Gastrocnemius medialis (tissue), 4 donors: ENCODE measurements at regions not wholly inside any gene's neighbourhood (a gene's known extent, or its start where the extent isn't known, plus 50 kb on each side); places are given as distances from the start of the nearest gene placed in this dataset.

ENCODE experiments used
- ATAC-seq, 2 donors: fragments of 150-250 bp; one replicate each; pipeline ENCODE4 v1.9.1; 2016
- DNase-seq, 2 donors: peaks; one replicate each; pipeline ENCODE4 v3.0.0-alpha.2; 2019
- H3K27ac ChIP-seq, 4 donors: fragments of 200-600 bp; sonication (generic); 1 replicate in 1 of 4; 2 replicates in 3 of 4; pipeline ENCODE4 v1.5.1; 2016 to 2018; ENCODE audit warnings: mild to moderate bottlenecking in 2 of 4, moderate library complexity in 1 of 4
- H3K27me3 ChIP-seq, 3 donors: fragments of 200-600 bp; sonication (generic) in 2 of 3; 1 replicate in 1 of 3; 2 replicates in 2 of 3; pipeline versions ENCODE4 v1.5.1 to v1.6.0; 2016 to 2019; ENCODE audit warnings: mild to moderate bottlenecking in 1 of 3, moderate library complexity in 1 of 3
- H3K36me3 ChIP-seq, 2 donors: fragments of 200-600 bp; sonication (generic) in 1 of 2; one replicate each; pipeline ENCODE4 v1.5.1; 2017 to 2018
- H3K4me1 ChIP-seq, 2 donors: fragments of 200-600 bp; sonication (generic) in 1 of 2; one replicate each; pipeline ENCODE4 v1.5.1; 2016 to 2017; ENCODE audit warnings: mild to moderate bottlenecking in 2 of 2
- H3K4me3 ChIP-seq, 4 donors: fragments of 200-600 bp; sonication (generic) in 3 of 4; 1 replicate in 1 of 4; 2 replicates in 3 of 4; pipeline ENCODE4 v1.5.1; 2016 to 2019; ENCODE audit warnings: mild to moderate bottlenecking in 2 of 4
- H3K9me3 ChIP-seq, 3 donors: fragments of 200-600 bp; sonication (generic) in 2 of 3; 1 replicate in 1 of 3; 2 replicates in 2 of 3; pipeline ENCODE4 v1.5.1; 2016 to 2019
- CTCF ChIP-seq, 5 experiments: fragments of 450-650 bp in 3 of 5; fragments of 200-600 bp in 2 of 5; sonication (generic) in 2 of 5; IDR thresholded peaks in 4 of 5; conservative IDR thresholded peaks in 1 of 5; 1 replicate in 4 of 5; 2 replicates in 1 of 5; pipeline ENCODE4 v1.5.1; 2016 to 2019; ENCODE audit warnings: antibody characterized with exemption in 5 of 5, mild to moderate bottlenecking in 3 of 5, moderate library complexity in 3 of 5
- POLR2A ChIP-seq, 2 donors: fragments of 450-650 bp; IDR thresholded peaks; one replicate each; pipeline ENCODE4 v1.6.1; 2017; ENCODE audit warnings: antibody characterized with exemption in 2 of 2, mild to moderate bottlenecking in 2 of 2, moderate library complexity in 2 of 2
- in situ Hi-C, 4 donors: fragments of 200-750 bp; cut with MboI; loops; one replicate each; pipeline versions ENCODE4 v1.15.0 to v1.8.0; 2017; ENCODE audit warnings: low sequenced_read_pairs in 4 of 4
- intact Hi-C: fragments of 100-400 bp; cut with DNase I; formaldehyde crosslinking; loops from one replicate; pipeline ENCODE4 v1.15.1; 2023; ENCODE audit warnings: low total_unique reads

DNA sequence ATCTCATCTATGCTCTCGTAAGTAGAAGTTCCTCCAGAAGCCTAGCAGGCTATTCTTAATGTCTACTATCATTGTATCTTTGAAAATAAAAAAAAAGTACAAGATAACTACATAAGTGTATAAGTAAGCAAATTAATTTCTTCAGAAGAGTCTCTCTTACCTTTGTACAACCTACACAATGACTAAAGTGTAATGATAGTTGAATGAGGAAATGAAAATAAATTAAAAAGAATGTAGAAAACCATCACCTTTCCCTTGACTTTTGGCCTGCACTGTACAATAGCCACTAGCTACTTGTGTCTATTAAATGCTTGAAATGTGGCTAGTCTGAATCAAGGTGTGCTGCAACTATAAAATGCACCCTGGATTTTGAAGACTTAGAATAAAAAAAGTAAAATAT lies 229.9 kb upstream of the FOXN3 start:
- H3K36me3 ChIP-seq = no peaks in the 10 kb centered on the region
- no peaks in the 10 kb centered on the region for H3K4me1 ChIP-seq
- ATAC-seq (no peak), DNase-seq (no peak)
- TF ChIP-seq CTCF (IDR thresholded peaks at IDR 0.05 in 4 of 5, conservative IDR thresholded peaks at IDR 0.05 in 1 of 5) (no peak), POLR2A (IDR thresholded peaks at IDR 0.05) (no peak)
- H3K27me3 ChIP-seq = no peaks in the 10 kb centered on the region
- H3K9me3 ChIP-seq = no peaks in the 10 kb centered on the region
- no peak overlapping the region for H3K27ac ChIP-seq
- in situ Hi-C loops (no loop called here), intact Hi-C loops (no loop called here)
- no peak overlapping the region for H3K4me3 ChIP-seq

- intact Hi-C loops (no loop called here), in situ Hi-C loops (no loop called here)
- Histone ChIP-seq H3K36me3 (no peaks in the 10 kb centered on the region), H3K9me3 (no peaks in the 10 kb centered on the region), H3K27me3 (no peaks in the 10 kb centered on the region), H3K4me1 (no peaks in the 10 kb centered on the region), H3K27ac (no peak overlapping the region), H3K4me3 (no peak overlapping the region)
- DNase-seq = no peak
- TF ChIP-seq POLR2A (IDR thresholded peaks at IDR 0.05) (no peak), CTCF (IDR thresholded peaks at IDR 0.05 in 4 of 5, conservative IDR thresholded peaks at IDR 0.05 in 1 of 5) (no peak)
- ATAC-seq = no peak
Observed at GRCh38 chr14:89644641-89645040, 227.6 kb upstream of the FOXN3 start.

GRCh38 chr14:89641495-89642175 lies 224.6 kb upstream of the FOXN3 start:
- Histone ChIP-seq H3K4me1 (no peaks in the 10 kb centered on the region), H3K4me3 (no peak overlapping the region), H3K36me3 (no peaks in the 10 kb centered on the region), H3K27ac (no peak overlapping the region), H3K27me3 (no peaks in the 10 kb centered on the region), H3K9me3 (no peaks in the 10 kb centered on the region)
- in situ Hi-C loops = no loop called here
- TF ChIP-seq CTCF (IDR thresholded peaks at IDR 0.05 in 4 of 5, conservative IDR thresholded peaks at IDR 0.05 in 1 of 5) = no peak
- no peak for TF ChIP-seq POLR2A (IDR thresholded peaks at IDR 0.05)
- DNase-seq (no peak), ATAC-seq (no peak)
- intact Hi-C loops = no loop called here

- in situ Hi-C loops (no loop called here), intact Hi-C loops (no loop called here)
- H3K9me3 ChIP-seq = no peaks in the 10 kb centered on the region
- no peaks in the 10 kb centered on the region for H3K4me1 ChIP-seq
- H3K4me3 ChIP-seq = no peak overlapping the region
- no peak overlapping the region for H3K27ac ChIP-seq
- no peaks in the 10 kb centered on the region for H3K27me3 ChIP-seq
- ATAC-seq (no peak), DNase-seq (no peak)
- H3K36me3 ChIP-seq = no peaks in the 10 kb centered on the region
- TF ChIP-seq POLR2A (IDR thresholded peaks at IDR 0.05) (no peak), CTCF (IDR thresholded peaks at IDR 0.05 in 4 of 5, conservative IDR thresholded peaks at IDR 0.05 in 1 of 5) (no peak)
Observed at GRCh38 chr14:89640141-89640540, 223.1 kb upstream of the FOXN3 start.

DNA sequence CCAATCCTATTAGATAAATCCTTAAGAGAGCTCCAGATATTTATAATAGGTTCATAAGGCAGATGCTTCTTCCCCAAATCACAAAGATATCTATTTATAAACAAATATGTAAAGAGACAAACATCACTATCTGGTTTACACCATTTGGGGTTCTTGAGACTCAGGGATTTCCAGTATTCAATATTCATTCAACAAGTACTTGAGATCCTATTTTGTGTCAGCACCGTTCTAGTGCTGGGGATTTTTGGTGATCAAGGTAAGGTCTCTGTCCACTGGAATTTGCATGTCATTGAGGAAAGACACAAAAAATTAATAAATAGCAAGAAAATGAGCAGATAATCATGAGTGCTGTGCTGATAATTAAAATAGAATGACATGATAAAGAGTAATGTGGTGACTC lies 222.7 kb upstream of the FOXN3 start:
- in situ Hi-C loops = no loop called here
- Histone ChIP-seq H3K27ac (no peak overlapping the region), H3K4me1 (no peaks in the 10 kb centered on the region), H3K4me3 (no peak overlapping the region), H3K9me3 (no peaks in the 10 kb centered on the region), H3K36me3 (no peaks in the 10 kb centered on the region), H3K27me3 (no peaks in the 10 kb centered on the region)
- DNase-seq = no peak
- intact Hi-C loops = no loop called here
- no peak for ATAC-seq
- TF ChIP-seq CTCF (IDR thresholded peaks at IDR 0.05 in 4 of 5, conservative IDR thresholded peaks at IDR 0.05 in 1 of 5) (no peak), POLR2A (IDR thresholded peaks at IDR 0.05) (no peak)
